ENCODE measurements at regions not wholly inside any gene's neighbourhood (a gene's known extent, or its start where the extent isn't known, plus 50 kb on each side); places are given as distances from the start of the nearest gene placed in this dataset.

GRCh38 chr4:12889054-12889453 lies 595.1 kb downstream of the RAB28 start:
- peak in 1 of 2 donors; percentile 94 for ATAC-seq (ENCODE audit: low FRiP score in 2 of 2)
- DNase-seq: no peak
- no peak overlapping the region for H3K27ac ChIP-seq
- H3K9me3 ChIP-seq: no peaks in the 10 kb centered on the region
- no peaks in the 10 kb centered on the region for H3K27me3 ChIP-seq
- WGBS, 2 donors: 63 to 76% methylated on average over 3 of the region's 3 CpGs
- no peak overlapping the region for H3K4me3 ChIP-seq
- H3K36me3 ChIP-seq: no peaks in the 10 kb centered on the region
- no peaks in the 10 kb centered on the region for H3K4me1 ChIP-seq
- TF ChIP-seq EP300 (IDR thresholded peaks at IDR 0.05) (no peak), POLR2AphosphoS5 (IDR thresholded peaks at IDR 0.05) (no peak), POLR2A (IDR thresholded peaks at IDR 0.05) (no peak), CTCF (IDR thresholded peaks at IDR 0.05) (no peak)

DNA sequence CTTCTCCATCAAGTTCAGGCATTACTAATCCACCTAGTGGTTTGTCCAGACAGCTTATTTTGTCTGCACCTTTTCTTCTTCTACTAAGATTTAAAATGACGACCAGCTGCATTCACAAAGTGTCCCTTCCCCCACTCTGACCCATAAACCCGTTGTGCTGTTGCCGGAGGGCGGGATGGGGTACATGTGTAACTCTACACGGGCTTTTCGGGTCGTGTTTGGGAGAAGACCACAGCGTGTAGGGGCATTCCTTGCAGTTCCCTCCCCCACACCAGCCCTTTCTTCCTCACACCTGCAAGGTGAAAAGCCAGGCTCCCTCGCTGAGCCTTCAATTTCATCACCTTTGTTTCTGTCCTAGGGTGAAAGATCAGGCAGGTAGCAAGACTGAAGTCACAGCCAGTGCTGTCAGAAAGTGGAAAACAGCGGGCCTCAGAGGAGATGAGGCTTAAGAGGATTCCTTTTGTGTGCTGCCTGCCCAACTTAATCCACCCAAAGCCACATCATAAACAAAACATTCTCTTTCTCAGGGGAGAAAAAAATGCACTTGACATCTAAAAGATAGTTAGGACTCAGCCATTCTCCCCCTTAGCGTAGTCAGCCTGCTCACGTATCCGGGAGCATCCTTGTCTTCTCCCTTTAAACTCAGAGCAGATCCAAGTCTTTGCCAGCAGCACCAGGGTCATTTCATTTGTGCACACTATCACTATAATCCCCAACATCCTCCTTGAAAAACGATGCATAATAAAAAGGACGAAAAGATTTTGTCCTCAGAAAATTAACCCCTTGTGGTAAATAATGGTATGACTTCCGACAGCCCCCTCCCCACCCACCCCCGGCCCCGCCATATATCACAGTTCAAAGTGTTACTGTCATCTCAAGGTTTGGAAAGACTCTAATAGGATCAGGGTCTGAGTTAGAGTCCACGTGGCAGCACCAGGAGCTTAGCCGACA lies 599.0 kb downstream of the RAB28 start:
- no peaks in the 10 kb centered on the region for H3K27me3 ChIP-seq
- H3K27ac ChIP-seq: no peak overlapping the region
- no peaks in the 10 kb centered on the region for H3K9me3 ChIP-seq
- no peak for DNase-seq
- no peak for ATAC-seq (ENCODE audit: low FRiP score in 2 of 2)
- H3K36me3 ChIP-seq: no peaks in the 10 kb centered on the region
- 70 to 72% methylated on average over 20 of the region's 20 CpGs for WGBS, 2 donors
- TF ChIP-seq EP300 (IDR thresholded peaks at IDR 0.05) (no peak), POLR2AphosphoS5 (IDR thresholded peaks at IDR 0.05) (no peak), POLR2A (IDR thresholded peaks at IDR 0.05) (no peak), CTCF (IDR thresholded peaks at IDR 0.05) (no peak)
- no peaks in the 10 kb centered on the region for H3K4me1 ChIP-seq
- no peak overlapping the region for H3K4me3 ChIP-seq

DNA sequence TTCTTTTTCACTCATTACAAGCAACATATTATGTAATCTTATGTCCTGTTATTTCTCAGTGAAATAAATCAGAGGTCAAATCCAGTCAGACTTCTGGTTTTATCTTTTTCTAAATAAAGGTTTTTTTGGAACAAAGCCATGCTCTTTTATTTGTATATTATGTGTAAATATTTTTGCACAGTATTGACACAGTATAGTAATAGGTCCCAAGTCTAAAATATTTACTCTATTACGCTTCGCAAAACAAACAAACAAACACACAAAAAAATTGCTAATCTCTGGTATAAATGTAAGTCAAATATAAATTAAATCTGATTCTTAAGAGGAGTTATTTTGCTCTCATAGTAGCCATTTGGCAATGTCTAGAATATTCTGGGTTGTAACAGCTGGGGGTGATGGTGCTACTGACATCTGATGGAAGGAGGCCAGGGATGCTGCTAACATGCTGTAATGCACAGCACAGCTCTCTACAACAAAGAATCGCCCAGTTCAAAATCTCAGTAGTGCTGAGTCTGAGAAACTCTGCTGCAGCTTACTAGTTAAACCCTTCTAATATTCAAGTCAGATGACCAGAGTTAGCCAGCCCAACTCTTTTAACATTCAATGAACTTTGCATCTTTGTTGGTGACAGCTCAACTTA lies 602.1 kb downstream of the RAB28 start:
- no peak overlapping the region for H3K4me3 ChIP-seq
- no peaks in the 10 kb centered on the region for H3K4me1 ChIP-seq
- no peak overlapping the region for H3K27ac ChIP-seq
- no peaks in the 10 kb centered on the region for H3K9me3 ChIP-seq
- no peaks in the 10 kb centered on the region for H3K27me3 ChIP-seq
- no peak for ATAC-seq (ENCODE audit: low FRiP score in 2 of 2)
- TF ChIP-seq POLR2AphosphoS5 (IDR thresholded peaks at IDR 0.05) (no peak), EP300 (IDR thresholded peaks at IDR 0.05) (no peak), POLR2A (IDR thresholded peaks at IDR 0.05) (no peak), CTCF (IDR thresholded peaks at IDR 0.05) (no peak)
- 71 to 77% methylated on average over 3 of the region's 3 CpGs for WGBS, 2 donors
- DNase-seq: no peak
- H3K36me3 ChIP-seq: no peaks in the 10 kb centered on the region

- TF ChIP-seq POLR2A (IDR thresholded peaks at IDR 0.05) (no peak), POLR2AphosphoS5 (IDR thresholded peaks at IDR 0.05) (no peak), CTCF (IDR thresholded peaks at IDR 0.05) (no peak), EP300 (IDR thresholded peaks at IDR 0.05) (no peak)
- DNase-seq (no peak), ATAC-seq (ENCODE audit: low FRiP score in 2 of 2) (no peak)
- Histone ChIP-seq H3K36me3 (no peaks in the 10 kb centered on the region), H3K27me3 (no peaks in the 10 kb centered on the region), H3K4me1 (no peaks in the 10 kb centered on the region), H3K27ac (no peak overlapping the region), H3K9me3 (no peaks in the 10 kb centered on the region), H3K4me3 (no peak overlapping the region)
- 88% methylated on average over 2 of the region's 2 CpGs for WGBS, 2 donors
These were observed 603.3 kb downstream of the RAB28 start for GRCh38 chr4:12880844-12881243.
